ENCODE measurements at regions not wholly inside any gene's neighbourhood (a gene's known extent, or its start where the extent isn't known, plus 50 kb on each side); places are given as distances from the start of the nearest gene placed in this dataset.

DNA sequence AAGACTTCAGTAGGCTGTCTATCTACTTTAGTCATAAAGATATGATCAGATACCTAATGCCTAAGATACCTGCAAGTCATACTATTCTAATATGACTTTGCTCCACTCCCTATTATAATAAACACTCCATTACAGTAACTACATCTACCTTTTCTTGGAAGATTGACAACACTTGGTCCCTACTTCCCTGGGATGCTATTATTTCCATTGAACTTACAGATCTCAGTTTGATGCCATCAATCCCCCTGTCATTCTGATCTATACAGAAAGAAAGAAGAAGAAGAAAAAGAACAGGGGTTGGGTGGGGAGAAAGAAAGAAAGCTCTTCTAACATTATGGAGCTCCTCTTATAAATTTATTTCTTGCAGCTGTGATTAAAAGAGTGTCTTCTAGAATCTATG, 889.1 kb upstream of the NRXN1 start:
- TF ChIP-seq, protein P1, sequence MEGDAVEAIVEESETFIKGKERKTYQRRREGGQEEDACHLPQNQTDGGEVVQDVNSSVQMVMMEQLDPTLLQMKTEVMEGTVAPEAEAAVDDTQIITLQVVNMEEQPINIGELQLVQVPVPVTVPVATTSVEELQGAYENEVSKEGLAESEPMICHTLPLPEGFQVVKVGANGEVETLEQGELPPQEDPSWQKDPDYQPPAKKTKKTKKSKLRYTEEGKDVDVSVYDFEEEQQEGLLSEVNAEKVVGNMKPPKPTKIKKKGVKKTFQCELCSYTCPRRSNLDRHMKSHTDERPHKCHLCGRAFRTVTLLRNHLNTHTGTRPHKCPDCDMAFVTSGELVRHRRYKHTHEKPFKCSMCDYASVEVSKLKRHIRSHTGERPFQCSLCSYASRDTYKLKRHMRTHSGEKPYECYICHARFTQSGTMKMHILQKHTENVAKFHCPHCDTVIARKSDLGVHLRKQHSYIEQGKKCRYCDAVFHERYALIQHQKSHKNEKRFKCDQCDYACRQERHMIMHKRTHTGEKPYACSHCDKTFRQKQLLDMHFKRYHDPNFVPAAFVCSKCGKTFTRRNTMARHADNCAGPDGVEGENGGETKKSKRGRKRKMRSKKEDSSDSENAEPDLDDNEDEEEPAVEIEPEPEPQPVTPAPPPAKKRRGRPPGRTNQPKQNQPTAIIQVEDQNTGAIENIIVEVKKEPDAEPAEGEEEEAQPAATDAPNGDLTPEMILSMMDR (IDR thresholded peaks at IDR 0.05), result no peak
- no peaks in the 10 kb centered on the region for H3K36me3 ChIP-seq
- no peaks in the 10 kb centered on the region for H3K27me3 ChIP-seq
- peaks cover 0 to 29% of the 10 kb centered on the region in 2 donors for H3K9me3 ChIP-seq
- H3K4me1 ChIP-seq, result no peaks in the 10 kb centered on the region
- no peak for ATAC-seq
- DNase-seq, result no peak
- H3K4me3 ChIP-seq, result no peak overlapping the region
- no peak overlapping the region for H3K27ac ChIP-seq
- intact Hi-C loops (cut with DNase I), result no loop called here

DNA sequence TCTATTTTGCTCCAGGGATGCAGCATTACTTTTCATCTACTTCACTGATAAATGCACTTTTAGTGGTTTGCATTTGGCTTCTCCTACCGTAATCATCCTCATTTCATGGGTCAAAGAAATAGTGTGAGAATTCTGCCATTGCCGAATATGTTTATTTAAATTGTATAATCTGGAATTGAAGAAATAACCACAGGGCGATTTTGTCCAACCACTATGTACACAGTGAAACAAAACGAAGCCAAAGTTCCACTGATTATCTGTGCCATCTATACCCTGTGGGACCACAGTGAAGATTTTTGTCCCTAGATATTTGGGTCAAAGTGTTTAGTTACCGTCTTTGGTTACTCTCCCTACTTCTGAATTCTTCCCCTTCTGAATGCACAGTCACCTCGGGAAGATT, 888.6 kb upstream of the NRXN1 start:
- H3K9me3 ChIP-seq, result peaks cover 0 to 28% of the 10 kb centered on the region in 2 donors
- H3K36me3 ChIP-seq, result no peaks in the 10 kb centered on the region
- H3K4me3 ChIP-seq, result no peak overlapping the region
- H3K4me1 ChIP-seq, result no peaks in the 10 kb centered on the region
- no peak overlapping the region for H3K27ac ChIP-seq
- no peak for DNase-seq
- no peak for ATAC-seq
- H3K27me3 ChIP-seq, result no peaks in the 10 kb centered on the region
- intact Hi-C loops (cut with DNase I), result no loop called here
- TF ChIP-seq, protein P1 (IDR thresholded peaks at IDR 0.05), result no peak

DNA sequence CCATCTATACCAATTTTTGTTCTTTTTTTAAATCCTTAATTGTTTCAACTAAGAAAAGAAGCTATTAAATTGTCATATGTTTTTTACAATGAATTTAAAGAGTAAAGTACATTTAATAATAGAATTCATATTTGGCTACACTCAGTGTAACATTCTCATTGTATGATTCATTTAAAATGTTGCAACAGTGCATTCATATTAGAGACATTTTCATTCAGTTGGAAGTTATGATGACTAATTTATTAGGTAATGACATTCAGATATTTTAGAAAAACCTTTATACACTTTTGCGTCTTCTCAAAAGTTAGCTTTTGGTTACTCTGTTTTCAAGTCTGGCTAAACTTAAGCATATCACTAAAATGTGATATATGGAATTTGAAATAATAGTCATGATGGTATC, 887.5 kb upstream of the NRXN1 start:
- DNase-seq (no peak), ATAC-seq (no peak)
- intact Hi-C loops (cut with DNase I), result no loop called here
- Histone ChIP-seq H3K4me1 (no peaks in the 10 kb centered on the region), H3K4me3 (no peak overlapping the region), H3K27me3 (no peaks in the 10 kb centered on the region), H3K27ac (no peak overlapping the region), H3K9me3 (peaks cover 0 to 22% of the 10 kb centered on the region in 2 donors), H3K36me3 (no peaks in the 10 kb centered on the region)
- TF ChIP-seq, protein P1 (IDR thresholded peaks at IDR 0.05), result no peak

DNA sequence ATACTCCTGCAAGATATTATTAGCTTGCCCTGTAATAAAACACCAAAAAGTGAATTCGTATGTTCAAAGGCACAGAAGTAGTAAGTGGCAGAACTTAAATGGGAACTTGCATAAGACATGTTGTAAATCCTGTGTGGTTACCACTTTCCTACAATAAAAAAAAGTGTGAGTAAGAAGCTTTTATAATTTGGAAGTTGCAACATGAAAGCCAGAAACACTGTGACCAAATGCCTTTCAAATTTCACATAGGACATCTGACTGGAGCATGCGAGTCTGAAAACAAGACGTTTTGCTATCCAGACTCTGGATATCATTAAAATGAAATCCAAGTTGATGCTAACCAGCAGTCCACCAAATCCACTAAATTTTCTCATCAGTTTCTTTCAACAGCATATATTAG, 886.2 kb upstream of the NRXN1 start:
- Histone ChIP-seq H3K36me3 (no peaks in the 10 kb centered on the region), H3K4me3 (no peak overlapping the region), H3K4me1 (no peaks in the 10 kb centered on the region), H3K27me3 (no peaks in the 10 kb centered on the region), H3K27ac (no peak overlapping the region), H3K9me3 (peaks cover 0 to 23% of the 10 kb centered on the region in 2 donors)
- no peak for DNase-seq
- ATAC-seq, result no peak
- TF ChIP-seq, protein P1 (IDR thresholded peaks at IDR 0.05), result no peak
- intact Hi-C loops (cut with DNase I), result no loop called here

DNA sequence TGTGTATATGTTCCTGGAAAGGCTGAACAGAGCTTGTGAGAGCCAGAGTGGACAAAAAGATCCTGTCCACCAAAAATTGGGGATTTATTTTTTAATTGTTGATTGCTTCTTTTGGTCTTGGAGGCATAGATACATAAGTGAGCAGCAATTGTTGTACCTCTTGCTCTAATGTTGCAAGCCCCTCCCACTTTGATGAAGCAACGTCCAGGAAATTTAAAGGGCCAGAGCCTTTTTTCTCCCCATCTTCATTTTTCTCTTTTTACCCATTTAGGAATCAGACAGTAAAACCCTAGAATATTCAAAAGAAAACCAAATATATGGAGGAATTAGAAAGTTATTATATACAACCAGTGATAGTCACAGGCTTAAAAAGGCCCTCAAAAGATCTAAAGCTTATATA, 871.8 kb upstream of the NRXN1 start:
- TF ChIP-seq, protein P1 (IDR thresholded peaks at IDR 0.05), result no peak
- no peaks in the 10 kb centered on the region for H3K36me3 ChIP-seq
- H3K27me3 ChIP-seq, result no peaks in the 10 kb centered on the region
- H3K27ac ChIP-seq, result no peak overlapping the region
- H3K4me3 ChIP-seq, result no peak overlapping the region
- ATAC-seq (no peak), DNase-seq (no peak)
- no peaks in the 10 kb centered on the region for H3K4me1 ChIP-seq
- no peaks in the 10 kb centered on the region for H3K9me3 ChIP-seq
- intact Hi-C loops (cut with DNase I), result no loop called here
